Stimulated activated CD8-positive, alpha-beta memory T cell treated with anti-CD3 and anti-CD28 coated beads, Interleukin-7, amount 100 ng/mL, for 4 hours (primary cell): ENCODE measurements at regions not wholly inside any gene's neighbourhood (a gene's known extent, or its start where the extent isn't known, plus 50 kb on each side); places are given as distances from the start of the nearest gene placed in this dataset.

Experiments
- DNase-seq, 2 donors: peaks; one replicate each; pipeline ENCODE4 v3.0.0-alpha.2; 2020; ENCODE audit warnings: low read depth in 2 of 2

DNA sequence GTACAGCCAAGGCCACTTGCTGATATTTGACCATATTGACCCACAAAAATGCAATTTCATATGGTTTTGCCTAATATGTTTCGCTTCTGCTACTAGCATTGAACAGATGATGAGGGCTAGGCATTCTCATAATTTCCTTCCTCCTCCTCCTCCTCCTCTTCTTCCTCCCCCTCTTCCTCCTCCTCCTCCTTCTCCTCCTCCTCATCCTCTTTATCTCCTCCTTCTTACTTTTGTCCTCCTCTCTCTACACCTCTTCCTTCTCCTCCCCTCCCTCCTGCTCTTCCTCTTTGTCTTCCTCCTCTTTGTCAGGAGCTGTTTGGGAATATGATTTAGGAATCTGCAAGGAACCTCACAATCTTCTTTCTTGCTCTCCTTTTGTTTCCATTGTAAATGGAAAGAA is 133.9 kb upstream of the CELF2 start:
- no peak for DNase-seq

DNA sequence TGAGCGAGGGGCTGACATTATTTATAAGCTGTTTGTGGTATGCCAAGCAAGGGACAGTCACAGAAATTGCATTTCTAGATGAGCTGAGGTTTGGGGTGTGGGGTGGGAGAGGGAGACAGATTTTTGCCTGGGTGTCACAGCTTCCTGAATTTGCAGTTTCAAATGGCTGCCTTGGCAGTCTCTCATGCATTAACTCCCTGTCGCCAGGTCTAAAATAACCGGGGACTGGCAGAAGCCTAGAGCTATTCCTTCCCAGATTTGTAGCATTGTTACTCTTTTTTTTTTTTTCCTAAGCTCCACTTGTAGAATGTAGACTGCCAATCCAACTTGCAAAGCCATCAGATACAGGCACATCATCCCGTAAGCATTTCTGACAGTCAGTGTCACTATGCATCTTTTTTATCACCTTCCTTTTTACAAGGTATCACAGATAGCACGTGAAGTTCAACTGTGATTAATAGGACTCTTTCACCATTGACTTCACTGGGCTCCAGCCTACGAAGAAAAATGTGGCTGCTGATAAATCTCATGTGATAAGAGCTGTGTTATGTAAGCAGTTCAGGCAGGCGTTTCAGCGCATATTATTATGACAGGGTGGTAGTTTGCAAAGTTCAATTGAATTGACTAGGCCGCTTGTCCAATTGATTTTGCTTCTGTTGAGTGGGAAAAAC is 130.7 kb upstream of the CELF2 start:
- DNase-seq: no peak

DNA sequence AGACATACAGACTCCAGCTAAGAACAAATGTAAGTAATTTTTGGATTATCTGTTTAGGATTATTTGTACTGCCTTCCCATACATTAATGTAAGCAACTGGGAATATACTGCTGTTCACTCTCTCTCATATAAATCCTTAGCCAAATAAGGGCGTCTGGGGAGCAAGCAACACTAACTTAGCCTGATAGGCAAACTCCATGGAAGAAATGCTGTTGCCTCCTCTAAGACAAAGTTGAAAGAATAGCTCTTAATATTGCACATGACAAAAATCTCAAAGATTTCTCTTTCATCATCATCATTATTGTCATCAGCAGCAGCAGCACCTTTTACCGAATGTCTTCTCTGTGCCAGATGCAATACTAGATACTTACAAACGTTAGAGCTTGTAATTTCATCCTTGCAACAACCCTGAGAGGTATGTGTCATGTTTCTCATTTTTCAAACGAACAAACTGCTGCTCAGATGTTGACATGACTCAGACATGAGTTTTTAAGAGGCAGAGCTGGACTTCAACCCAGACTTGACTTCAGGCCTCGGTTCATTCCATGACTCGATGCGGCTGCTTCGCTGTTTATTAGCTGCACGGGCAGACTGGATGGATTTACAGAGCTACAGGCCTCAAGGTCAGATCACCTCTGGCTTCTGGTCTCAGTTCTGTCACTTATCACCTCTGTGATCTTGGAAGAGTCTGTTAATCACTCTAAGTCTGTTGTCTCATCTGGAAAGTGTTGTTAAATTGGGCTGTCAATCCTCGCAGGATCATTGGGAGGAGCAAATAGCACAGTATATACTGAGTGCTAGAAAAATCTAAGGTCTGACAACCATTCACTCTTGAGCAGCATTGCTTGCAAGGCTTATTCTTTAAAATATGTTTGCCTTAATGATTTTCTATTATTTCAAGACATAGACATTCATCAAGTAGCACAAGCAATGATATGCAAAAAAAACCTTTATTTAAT is 126.3 kb upstream of the CELF2 start:
- no peak for DNase-seq

DNA sequence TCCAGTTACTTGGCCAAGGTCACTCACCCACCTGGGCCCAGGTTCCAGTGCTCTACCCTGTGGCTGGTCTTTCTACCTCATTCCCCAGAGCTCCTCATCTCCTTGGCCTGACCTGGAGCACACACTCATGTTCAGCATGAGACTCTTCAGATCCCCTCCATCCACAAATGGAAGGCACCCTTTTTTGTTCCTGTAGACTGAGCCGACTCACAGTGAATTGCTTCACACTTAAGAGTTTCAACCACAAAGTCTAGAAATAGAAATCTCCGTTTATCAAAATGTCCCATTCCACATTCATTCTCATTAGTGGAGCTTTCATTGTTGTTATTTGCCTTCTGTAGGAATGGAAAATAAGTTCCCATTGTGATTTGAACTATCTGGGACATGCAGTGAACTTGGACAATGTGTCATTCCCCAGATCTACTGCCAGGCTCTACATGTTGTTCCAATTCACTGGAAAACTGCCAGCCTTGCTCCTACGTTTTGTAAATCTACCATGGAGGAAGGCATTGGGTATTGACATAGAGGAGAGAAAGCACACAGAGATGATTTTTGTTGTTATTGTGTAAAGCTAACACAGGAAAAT is 125.3 kb upstream of the CELF2 start:
- DNase-seq: no peak

DNA sequence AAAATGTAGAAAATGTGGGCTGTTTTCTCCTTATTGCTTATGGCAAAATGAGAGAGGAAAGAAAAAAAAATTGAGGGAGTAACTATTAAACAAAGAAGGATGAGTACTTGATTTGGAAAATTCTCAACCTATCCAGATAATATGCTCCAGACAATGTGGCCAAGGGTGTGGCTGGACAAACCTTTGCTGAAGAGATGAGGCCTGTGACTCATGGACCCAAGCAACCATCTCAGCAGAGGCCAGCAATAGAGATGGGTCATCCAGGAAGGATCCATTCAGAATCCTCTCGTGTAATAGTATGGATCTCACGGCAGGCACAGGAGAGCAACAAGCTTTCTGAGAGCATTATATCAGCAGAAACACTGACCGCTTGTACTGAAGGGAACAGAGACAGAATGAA is 120.3 kb upstream of the CELF2 start:
- DNase-seq: no peak

DNA sequence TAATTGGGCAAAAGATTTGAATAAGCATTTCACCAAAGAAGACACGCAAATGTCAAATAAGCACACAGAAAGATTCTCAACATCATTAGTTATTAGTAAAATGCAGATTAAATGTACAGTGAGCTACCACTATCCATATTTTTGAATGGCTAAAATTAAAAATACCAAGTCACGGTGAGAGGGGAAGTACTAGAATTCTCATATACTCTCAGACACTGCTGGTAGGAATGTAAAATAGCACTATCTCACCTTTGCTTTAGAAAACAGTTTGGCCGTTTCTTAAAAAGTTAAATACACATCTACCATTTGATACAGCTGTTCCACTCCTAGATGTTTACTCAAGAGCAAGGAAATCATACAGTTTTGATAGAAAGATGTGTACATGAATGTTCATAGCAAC is 115.8 kb upstream of the CELF2 start:
- DNase-seq: no peak

DNA sequence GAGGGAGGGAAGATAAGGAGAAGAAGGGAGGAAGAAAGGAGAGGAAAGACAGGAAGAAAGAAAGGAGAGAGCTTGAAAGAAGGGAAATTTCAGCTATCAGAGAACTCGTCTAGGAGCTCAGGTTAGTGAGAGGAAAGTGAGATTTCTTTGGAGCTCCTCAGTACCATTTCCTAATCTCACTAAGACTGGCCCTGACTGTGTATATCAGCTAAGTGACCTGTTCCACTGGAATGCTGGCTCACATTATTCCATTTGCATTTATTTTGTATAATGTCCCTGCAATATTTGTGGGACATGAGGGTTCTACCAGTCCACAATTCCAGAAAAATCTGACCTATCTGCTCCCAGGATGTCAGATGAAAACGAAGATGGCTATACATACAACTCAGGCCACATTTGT is 114.7 kb upstream of the CELF2 start:
- no peak for DNase-seq

DNA sequence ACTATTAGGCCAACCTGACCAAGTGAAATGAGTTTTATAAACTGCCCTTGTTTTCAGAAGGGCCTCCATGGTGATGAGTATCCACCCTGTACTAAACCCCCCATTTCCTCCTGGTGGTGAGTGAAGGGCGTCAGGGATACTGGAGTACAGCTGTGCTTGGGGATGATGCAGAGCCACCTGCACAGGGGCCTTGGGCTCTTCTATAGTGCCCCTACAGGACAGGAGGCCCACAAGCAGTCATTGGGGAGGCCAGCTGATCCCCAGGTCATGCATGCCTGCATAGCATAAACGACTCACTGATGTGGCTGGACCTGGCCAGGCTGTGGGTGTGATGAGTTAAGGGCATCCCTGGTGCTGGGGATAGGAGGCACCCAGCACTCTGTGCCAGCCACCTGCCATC is 114.1 kb upstream of the CELF2 start:
- DNase-seq: no peak

DNA sequence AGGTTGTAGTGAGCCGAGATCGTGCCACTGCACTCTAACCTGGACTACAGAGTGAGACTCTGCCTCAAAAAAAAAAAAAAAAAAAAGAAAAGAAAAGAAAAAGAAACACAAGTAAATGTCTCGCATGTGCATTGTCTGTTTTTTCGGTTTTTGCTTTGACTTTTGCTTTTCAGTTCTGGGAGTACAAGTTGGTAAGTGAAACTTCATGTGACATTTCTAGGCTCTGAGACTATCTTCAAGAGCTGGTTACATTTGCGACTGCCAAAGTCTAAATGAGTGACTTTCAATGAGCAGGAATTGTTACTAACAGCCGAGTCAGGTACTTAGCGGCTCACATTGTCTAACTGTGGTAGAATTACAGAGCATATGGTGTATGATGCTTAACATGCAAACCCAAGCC is 107.0 kb upstream of the CELF2 start:
- DNase-seq: no peak

DNA sequence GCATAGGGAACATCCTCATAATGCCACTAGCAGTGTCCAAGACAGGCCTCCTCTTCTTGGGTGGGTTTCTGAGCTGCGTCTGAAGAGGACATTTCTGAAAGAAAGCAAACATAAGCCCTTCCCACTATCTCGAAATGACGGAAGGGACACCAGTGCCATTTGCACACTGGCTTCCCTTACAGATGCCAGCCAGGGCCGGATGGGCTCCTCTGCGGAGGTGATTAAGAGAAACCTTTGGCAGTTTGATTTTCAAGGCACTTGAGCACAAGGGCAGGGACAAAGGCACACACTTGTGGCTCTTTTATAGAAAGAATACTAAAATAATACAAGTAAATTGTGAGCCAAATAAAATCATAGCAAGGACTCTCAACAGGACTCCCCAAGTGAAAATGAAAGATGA is 106.6 kb upstream of the CELF2 start:
- no peak for DNase-seq

DNA sequence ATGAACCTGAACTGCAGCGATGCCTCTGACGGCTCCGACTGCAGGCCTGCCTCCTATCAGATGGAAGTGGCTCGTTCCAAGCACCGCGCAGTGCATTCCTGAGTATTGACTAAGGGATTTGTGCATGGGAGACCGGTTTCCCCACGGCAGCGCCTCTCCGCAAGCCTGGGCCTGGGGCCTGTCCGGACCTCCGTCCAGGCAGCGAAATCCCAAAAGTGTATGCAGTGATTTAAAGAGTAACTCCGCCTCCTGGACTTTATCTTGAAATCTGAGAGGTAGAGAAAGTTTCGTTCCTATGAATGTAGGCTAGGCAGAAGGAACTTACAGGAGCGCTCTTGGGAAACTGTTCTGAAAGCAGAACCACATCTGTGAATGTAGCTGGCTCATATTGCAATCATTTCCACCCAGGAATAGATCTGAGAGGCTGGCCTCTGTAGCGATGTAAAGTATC is 106.2 kb upstream of the CELF2 start:
- no peak for DNase-seq

DNA sequence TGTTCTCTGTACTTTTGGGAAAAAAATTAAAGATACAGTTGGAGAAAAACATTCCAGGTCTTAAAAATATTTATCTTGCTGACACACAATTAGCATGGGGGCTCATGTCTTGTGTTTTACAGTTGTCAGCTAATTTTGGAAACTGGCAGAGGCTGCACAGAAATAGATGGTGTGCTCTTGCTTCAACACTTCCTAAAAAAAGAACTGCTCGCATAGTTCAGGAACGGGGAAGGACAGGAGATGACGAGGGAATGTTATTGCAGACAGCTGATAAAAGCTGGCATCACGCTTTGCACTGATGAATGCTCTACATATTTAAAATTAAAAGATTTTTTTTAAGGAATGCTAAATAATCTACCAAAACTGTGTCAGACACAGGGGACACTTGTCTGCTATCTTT is 103.5 kb upstream of the CELF2 start:
- DNase-seq: no peak

DNA sequence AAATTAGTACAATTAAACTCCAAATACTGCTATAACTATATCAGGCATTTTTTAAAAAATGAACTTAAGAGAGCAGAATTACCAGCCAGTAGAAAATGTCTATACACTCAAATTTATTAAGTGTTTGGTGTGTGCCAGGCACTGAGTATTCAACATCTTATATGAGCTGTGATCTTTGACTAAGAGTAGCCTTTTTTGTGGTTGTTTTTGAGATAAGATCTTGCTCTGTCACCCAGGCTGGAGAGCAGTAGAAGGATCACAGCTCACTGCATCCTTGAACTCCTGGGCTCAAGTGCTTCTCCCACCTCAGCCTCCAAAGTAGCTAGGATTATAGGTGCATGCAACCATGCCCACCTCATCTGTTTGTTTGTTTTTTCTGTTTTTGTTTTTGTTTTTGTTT is 102.5 kb upstream of the CELF2 start:
- no peak for DNase-seq

DNA sequence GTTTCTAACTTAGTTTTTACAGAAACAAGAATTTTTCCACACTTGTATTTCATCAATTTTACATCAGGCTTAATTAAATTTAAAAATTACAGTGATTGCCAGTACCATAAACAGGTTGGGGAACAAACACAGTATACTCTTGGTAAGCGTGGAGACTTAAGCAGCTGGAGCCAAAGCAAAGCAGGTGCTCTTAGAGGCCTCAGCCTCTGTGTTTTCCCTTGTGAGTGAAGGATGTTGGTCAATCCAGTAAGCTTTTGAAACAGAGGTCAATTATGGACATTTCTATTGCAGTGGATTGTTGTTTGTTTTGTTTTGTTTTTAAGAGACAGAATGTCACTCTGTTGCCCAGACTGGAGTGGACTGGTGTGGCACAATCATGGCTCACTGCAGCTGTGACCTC is 100.6 kb upstream of the CELF2 start:
- no peak for DNase-seq

DNA sequence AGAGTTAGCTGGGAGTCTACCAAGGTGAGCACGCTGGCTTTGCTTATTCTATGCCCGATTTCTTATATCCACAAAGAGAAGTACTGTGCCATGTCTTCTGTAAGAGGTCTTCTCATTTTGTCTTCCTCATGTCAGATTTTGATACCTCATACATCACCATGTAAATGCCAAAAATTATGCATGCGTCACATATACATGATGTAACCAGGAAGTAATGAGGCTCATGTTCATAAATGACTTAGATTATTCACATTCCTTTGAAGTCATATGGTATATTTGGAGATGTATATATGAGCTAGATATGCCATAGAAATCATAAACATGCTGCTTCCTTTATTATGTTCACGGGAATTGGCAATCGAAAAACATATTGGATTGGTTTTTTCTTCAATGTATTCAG is 97.7 kb upstream of the CELF2 start:
- DNase-seq: no peak

DNA sequence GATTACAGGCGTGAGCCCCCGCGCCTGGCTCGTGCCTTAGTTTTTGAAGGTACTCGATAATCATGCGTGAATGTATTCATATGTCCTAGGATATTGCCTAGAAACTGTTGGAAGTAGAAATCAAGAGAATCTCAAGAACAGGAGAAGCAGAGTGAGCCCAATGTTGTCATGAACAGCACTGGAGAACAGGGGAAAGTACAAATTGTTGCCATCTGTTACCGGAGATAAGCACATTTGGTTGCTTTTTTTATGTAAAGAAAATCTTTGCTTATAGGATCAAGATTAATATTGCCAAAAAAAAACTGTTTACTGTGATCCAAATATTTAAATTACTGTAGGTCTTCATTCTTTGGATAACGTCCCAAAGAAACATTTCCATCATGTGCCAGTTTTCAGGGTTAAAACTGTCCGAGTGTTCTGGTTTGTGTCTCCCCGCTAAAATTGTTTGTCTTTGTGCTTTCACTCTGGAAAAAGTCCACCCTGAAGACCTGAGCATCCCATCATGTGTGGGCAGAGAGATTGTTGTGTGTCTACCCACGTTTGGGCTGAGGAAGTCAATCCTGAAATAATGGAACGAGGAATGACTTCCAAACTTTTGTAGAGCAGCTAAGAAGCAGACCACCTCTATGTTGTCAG is 95.7 kb upstream of the CELF2 start:
- no peak for DNase-seq

DNA sequence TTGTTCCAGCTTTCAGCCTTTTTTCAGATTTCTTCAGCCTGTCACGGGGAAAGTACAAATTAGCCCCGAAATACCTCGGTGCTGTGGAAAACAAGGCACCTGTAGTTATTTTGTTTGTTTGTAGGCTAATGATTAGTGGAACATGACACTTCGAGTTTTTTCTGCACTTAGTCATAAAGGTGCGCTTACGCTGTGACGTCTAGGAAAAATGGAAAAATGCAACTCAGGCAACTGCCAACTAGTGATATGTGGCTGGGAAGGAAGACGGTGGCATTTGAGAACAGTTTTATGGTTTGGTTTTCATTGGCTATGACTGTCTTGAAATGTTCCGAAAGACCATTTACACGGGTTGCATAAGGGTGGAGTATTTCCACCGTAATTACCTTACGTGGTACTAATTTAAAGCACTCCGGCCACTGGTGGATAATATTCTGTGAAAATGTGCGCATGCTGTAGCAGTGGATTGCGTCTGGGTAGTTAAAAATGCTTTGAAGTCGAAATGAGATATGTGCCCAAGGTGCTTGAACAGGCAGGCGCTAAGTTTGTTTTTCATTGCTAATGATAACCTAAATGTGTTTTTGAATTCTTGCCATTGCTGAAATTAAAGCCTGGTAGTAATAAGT is 94.5 kb upstream of the CELF2 start:
- no peak for DNase-seq

DNA sequence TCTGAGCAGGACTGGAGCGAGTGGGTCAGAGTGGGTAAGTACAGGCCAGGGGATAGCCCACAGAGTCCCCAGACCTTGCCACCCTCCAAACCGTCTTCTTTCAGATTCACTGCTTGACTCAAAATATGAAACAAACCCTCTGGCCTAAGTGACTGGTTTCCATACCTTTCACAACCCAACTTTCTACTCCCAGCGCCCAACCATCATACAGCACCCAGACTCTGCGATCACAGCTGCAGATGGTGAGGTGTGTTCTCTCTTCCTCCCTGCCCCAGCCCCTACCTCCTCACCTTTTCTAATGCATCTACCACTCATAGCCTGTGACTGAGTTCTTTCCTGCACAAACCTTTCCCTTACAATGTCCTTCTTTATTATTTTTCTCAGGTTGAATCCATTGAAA is 92.0 kb upstream of the CELF2 start:
- no peak for DNase-seq

DNA sequence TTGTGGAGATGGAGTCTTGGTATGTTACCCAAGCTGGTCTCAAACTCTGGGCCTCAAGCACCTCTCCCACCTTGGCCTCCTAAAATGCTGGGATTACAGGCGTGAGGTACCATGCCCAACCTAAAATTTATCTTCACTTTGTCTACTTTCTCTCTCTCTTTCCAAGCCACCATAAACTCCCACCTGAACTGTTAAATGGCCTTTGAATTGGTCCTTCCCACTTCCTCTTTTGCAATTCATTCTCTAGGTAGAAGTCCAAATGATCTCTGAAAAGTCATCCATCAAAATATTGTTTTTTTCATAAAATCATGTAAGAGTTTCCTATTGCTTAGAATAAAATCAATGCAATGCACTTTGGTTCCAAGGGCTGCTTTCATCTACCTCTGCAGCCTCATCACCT is 90.1 kb upstream of the CELF2 start:
- no peak for DNase-seq

DNA sequence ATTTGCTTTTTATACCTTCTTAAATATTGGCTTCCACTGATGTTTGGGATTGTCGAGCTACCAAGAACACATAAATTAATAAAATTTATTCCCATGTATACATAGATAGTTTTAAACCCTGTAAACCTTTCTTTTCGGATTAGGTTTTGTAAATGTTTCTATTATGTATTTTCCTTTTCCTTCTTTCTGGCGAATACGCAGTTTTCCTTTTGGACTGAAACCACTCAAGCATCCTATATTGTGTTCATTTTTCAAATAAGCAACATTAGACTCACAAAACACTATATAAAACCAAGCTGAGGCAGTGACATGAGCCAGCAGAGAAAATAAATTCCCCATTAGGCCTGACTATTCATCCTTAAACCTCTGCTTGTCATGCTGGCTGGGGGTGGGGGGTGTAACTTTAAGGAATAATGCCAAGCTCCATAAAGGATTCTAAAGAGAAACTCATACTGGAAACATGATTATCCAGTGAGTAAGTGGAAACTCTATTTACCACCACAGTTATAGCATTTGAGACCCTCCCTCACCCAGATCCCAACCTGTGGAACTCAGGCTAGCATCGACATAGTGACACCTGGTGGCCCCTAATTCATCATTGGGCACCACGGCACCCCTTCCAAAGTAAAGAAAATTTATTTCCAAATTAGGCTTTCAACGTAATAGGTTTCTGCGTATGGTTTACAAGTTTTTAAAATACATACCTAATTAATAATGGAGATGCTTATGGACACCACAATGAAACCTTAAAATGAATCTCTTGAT is 86.5 kb upstream of the CELF2 start:
- no peak for DNase-seq

DNA sequence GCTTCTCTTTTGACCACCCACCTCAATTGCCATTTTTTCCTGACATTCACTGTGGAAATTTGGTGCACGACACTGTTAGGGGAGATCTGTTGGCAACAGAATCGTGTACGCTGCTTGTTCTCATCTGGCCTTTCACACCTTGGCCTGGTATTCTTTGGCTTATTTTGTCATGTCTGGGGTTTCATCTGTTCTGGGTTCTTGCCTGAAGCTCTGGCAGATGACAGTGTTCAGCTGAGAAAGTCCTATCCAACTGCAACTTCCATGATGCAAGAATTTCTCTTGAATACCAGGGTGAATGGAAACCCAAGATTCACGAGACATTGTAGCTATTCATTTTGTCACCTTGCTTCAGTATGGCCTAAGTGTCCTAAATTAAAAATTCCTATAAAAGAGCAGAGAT is 82.6 kb upstream of the CELF2 start:
- DNase-seq: no peak
